Liver (tissue), 3 donors: ENCODE measurements at regions not wholly inside any gene's neighbourhood (a gene's known extent, or its start where the extent isn't known, plus 50 kb on each side); places are given as distances from the start of the nearest gene placed in this dataset.

Experiments
- ATF3 ChIP-seq: IDR thresholded peaks from 2 replicates; pipeline ENCODE4 v1.6.1; 2016; ENCODE audit warnings: antibody characterized with exemption
- HNF4G ChIP-seq: IDR thresholded peaks from 2 replicates; pipeline ENCODE4 v1.6.1; 2016; ENCODE audit warnings: antibody characterized with exemption
- MAX ChIP-seq: IDR thresholded peaks from 2 replicates; pipeline ENCODE4 v1.6.1; 2016; ENCODE audit warnings: antibody characterized with exemption
- TF ChIP-seq, protein P1 (sequence below): fragments of 150-350 bp; IDR thresholded peaks from 2 replicates; pipeline ENCODE4 v1.5.1; 2017; ENCODE audit warnings: improper control_type of control experiment, low read depth, low read length; ENCODE audit not compliant: missing input control
- donor health status: healthy.
- donor health status: healthy.

DNA sequence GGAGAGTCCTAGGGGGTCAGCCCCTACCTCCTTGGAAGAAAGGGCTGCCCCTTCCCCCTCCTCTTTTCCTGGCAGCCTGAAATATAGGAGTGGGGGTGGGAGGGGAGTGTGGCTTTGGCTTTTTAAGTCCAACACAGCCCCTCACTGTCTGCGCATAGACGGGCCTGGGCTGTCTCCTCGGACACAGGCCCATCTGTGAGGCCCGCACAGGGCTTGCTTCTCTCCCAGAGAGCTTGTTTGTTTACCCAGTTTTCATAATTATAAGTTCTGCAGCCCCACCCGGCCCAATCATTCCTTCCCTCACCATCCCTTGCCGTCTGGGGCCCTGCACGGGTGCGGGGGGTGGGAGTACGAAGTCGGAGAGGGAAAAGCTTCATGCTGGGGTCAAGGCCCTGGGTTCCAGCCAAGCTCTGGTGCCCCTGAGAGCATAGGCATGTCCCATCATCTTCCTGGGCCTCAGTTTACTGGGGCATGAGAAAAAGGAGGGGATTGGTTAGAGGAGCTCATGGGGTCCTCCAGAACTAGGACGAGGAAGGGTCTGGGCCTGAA, 54.0 kb upstream of the STXBP1 start:
- TF ChIP-seq, protein P1, sequence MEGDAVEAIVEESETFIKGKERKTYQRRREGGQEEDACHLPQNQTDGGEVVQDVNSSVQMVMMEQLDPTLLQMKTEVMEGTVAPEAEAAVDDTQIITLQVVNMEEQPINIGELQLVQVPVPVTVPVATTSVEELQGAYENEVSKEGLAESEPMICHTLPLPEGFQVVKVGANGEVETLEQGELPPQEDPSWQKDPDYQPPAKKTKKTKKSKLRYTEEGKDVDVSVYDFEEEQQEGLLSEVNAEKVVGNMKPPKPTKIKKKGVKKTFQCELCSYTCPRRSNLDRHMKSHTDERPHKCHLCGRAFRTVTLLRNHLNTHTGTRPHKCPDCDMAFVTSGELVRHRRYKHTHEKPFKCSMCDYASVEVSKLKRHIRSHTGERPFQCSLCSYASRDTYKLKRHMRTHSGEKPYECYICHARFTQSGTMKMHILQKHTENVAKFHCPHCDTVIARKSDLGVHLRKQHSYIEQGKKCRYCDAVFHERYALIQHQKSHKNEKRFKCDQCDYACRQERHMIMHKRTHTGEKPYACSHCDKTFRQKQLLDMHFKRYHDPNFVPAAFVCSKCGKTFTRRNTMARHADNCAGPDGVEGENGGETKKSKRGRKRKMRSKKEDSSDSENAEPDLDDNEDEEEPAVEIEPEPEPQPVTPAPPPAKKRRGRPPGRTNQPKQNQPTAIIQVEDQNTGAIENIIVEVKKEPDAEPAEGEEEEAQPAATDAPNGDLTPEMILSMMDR: no peak
- TF ChIP-seq ATF3 (no peak), MAX (no peak), HNF4G (no peak)
